ENCODE measurements at regions not wholly inside any gene's neighbourhood (a gene's known extent, or its start where the extent isn't known, plus 50 kb on each side); places are given as distances from the start of the nearest gene placed in this dataset.
"Not testable (repeated sequence)": the region's sequence is repeated elsewhere in the genome, so short reads cannot be mapped to it uniquely, and the experiment has no call there.

GRCh38 chr21:19048098-19048672 is 644.6 kb upstream of the TMPRSS15 start:
- H3K27me3 ChIP-seq: no peaks in the 10 kb centered on the region
- no peak for DNase-seq (ENCODE audit: low spot score in 2 of 2)
- no peak overlapping the region for H3K27ac ChIP-seq
- WGBS: 64% methylated on average over 4 of the region's 4 CpGs
- H3K4me3 ChIP-seq: no peak overlapping the region
- H3K4me1 ChIP-seq: no peaks in the 10 kb centered on the region
- no peak for TF ChIP-seq EP300 (IDR thresholded peaks at IDR 0.05)
- TF ChIP-seq POLR2AphosphoS5 (IDR thresholded peaks at IDR 0.05): no peak
- TF ChIP-seq POLR2A (IDR thresholded peaks at IDR 0.05): no peak
- TF ChIP-seq, protein P1, sequence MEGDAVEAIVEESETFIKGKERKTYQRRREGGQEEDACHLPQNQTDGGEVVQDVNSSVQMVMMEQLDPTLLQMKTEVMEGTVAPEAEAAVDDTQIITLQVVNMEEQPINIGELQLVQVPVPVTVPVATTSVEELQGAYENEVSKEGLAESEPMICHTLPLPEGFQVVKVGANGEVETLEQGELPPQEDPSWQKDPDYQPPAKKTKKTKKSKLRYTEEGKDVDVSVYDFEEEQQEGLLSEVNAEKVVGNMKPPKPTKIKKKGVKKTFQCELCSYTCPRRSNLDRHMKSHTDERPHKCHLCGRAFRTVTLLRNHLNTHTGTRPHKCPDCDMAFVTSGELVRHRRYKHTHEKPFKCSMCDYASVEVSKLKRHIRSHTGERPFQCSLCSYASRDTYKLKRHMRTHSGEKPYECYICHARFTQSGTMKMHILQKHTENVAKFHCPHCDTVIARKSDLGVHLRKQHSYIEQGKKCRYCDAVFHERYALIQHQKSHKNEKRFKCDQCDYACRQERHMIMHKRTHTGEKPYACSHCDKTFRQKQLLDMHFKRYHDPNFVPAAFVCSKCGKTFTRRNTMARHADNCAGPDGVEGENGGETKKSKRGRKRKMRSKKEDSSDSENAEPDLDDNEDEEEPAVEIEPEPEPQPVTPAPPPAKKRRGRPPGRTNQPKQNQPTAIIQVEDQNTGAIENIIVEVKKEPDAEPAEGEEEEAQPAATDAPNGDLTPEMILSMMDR (IDR thresholded peaks at IDR 0.05): no peak
- H3K9me3 ChIP-seq: peaks cover 5% of the 10 kb centered on the region
- H3K36me3 ChIP-seq: no peaks in the 10 kb centered on the region

- WGBS: 76% methylated on average over 4 of the region's 4 CpGs
- H3K27ac ChIP-seq: no peak overlapping the region
- DNase-seq (ENCODE audit: low spot score in 2 of 2): no peak
- peaks cover 5% of the 10 kb centered on the region for H3K9me3 ChIP-seq
- TF ChIP-seq EP300 (IDR thresholded peaks at IDR 0.05) (no peak), POLR2A (IDR thresholded peaks at IDR 0.05) (no peak), POLR2AphosphoS5 (IDR thresholded peaks at IDR 0.05) (no peak)
- TF ChIP-seq, protein P1 (IDR thresholded peaks at IDR 0.05): no peak
- H3K27me3 ChIP-seq: no peaks in the 10 kb centered on the region
- H3K4me1 ChIP-seq: no peaks in the 10 kb centered on the region
- H3K4me3 ChIP-seq: no peak overlapping the region
- H3K36me3 ChIP-seq: no peaks in the 10 kb centered on the region
These were observed 646.0 kb upstream of the TMPRSS15 start for GRCh38 chr21:19049567-19049966.

- Histone ChIP-seq H3K27ac (no peak overlapping the region), H3K36me3 (no peaks in the 10 kb centered on the region), H3K4me3 (no peak overlapping the region), H3K27me3 (no peaks in the 10 kb centered on the region), H3K9me3 (peaks cover 4% of the 10 kb centered on the region), H3K4me1 (no peaks in the 10 kb centered on the region)
- TF ChIP-seq, protein P1 (IDR thresholded peaks at IDR 0.05): no peak
- no peak for TF ChIP-seq EP300 (IDR thresholded peaks at IDR 0.05)
- no peak for DNase-seq (ENCODE audit: low spot score in 2 of 2)
- 89% methylated on average over 8 of the region's 8 CpGs for WGBS
These were observed 661.6 kb upstream of the TMPRSS15 start for GRCh38 chr21:19065164-19065563.

GRCh38 chr21:19076031-19076430 is 672.4 kb upstream of the TMPRSS15 start:
- Histone ChIP-seq H3K4me1 (no peaks in the 10 kb centered on the region), H3K27me3 (no peaks in the 10 kb centered on the region), H3K36me3 (no peaks in the 10 kb centered on the region), H3K4me3 (no peak overlapping the region), H3K27ac (no peak overlapping the region), H3K9me3 (peaks cover 3% of the 10 kb centered on the region)
- WGBS: 85% methylated on average over 1 of the region's 1 CpG
- no peak for DNase-seq (ENCODE audit: low spot score in 2 of 2)
- TF ChIP-seq EP300 (IDR thresholded peaks at IDR 0.05) (no peak), POLR2AphosphoS5 (IDR thresholded peaks at IDR 0.05) (no peak), POLR2A (IDR thresholded peaks at IDR 0.05) (no peak)
- TF ChIP-seq, protein P1 (IDR thresholded peaks at IDR 0.05): no peak

DNA sequence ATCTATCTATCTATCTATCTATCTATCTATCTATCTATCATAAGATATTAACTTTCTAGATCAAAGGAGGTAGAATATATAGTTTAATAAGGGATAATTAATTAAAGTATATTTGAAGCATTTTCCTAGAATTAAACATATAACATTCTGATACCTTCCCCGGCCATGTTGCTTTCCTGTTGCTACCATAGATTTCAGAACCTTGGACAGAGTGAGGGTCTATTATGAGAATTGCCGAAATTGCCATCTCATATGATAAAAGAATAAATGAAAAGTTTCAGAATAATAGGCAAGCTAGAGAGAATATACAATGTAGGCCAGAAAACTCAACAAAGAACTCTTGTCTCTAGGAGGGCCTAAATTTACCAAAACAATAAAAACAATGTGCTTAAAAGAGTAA is 706.1 kb upstream of the TMPRSS15 start:
- TF ChIP-seq, protein P1 (IDR thresholded peaks at IDR 0.05): no peak
- no peak for TF ChIP-seq EP300 (IDR thresholded peaks at IDR 0.05)
- no peak for TF ChIP-seq POLR2AphosphoS5 (IDR thresholded peaks at IDR 0.05)
- no peak for TF ChIP-seq POLR2A (IDR thresholded peaks at IDR 0.05)
- 80% methylated on average over 2 of the region's 2 CpGs for WGBS

GRCh38 chr21:19119259-19119658 is 715.7 kb upstream of the TMPRSS15 start:
- not testable (repeated sequence) for H3K4me1 ChIP-seq; H3K36me3 ChIP-seq; H3K4me3 ChIP-seq; H3K27me3 ChIP-seq; DNase-seq (ENCODE audit: low spot score in 2 of 2); H3K27ac ChIP-seq
- peaks cover 11% of the 10 kb centered on the region for H3K9me3 ChIP-seq
- 89% methylated on average over 4 of the region's 4 CpGs for WGBS

More for the DNA sequence above, 706.1 kb upstream of the TMPRSS15 start:
- DNase-seq (ENCODE audit: low spot score in 2 of 2): no peak
- Histone ChIP-seq H3K9me3 (no peaks in the 10 kb centered on the region), H3K36me3 (no peaks in the 10 kb centered on the region), H3K4me1 (no peaks in the 10 kb centered on the region), H3K4me3 (no peak overlapping the region), H3K27me3 (no peaks in the 10 kb centered on the region), H3K27ac (no peak overlapping the region)
